M059J (cell line): ENCODE measurements at regions not wholly inside any gene's neighbourhood (a gene's known extent, or its start where the extent isn't known, plus 50 kb on each side); places are given as distances from the start of the nearest gene placed in this dataset.
A peak's percentile ranks its signal among the peaks of the same experiment; 100 is the strongest.

ENCODE experiments used
- DNase-seq: peaks from one replicate; pipeline ENCODE4 v3.0.0-alpha.2; 2012; ENCODE audit warnings: low read depth

GRCh38 chr3:94179059-94179458 is 116.2 kb downstream of the NSUN3 start:
- DNase-seq: no peak

- no peak for DNase-seq
These were observed 120.7 kb downstream of the NSUN3 start for GRCh38 chr3:94183551-94183950.

GRCh38 chr3:94184781-94185180 is 121.9 kb downstream of the NSUN3 start:
- peak; percentile 37 for DNase-seq

GRCh38 chr3:94185753-94186152 is 122.9 kb downstream of the NSUN3 start:
- DNase-seq: peak; percentile 44

- no peak for DNase-seq
These were observed 124.8 kb downstream of the NSUN3 start for GRCh38 chr3:94187697-94188096.

- no peak for DNase-seq
These were observed 132.5 kb downstream of the NSUN3 start for GRCh38 chr3:94195381-94195780.

- no peak for DNase-seq
These were observed 143.4 kb downstream of the NSUN3 start for GRCh38 chr3:94206291-94206690.

- DNase-seq: no peak
These were observed 147.4 kb downstream of the NSUN3 start for GRCh38 chr3:94210256-94210655.

GRCh38 chr3:94217406-94217805 is 154.5 kb downstream of the NSUN3 start:
- DNase-seq: no peak

GRCh38 chr3:94220426-94220825 is 157.6 kb downstream of the NSUN3 start:
- DNase-seq: no peak

- DNase-seq: no peak
These were observed 159.0 kb downstream of the NSUN3 start for GRCh38 chr3:94221829-94222228.

- peak; percentile 65 for DNase-seq
These were observed 162.4 kb downstream of the NSUN3 start for GRCh38 chr3:94225148-94225865.

- peak; percentile 88 for DNase-seq
These were observed 163.2 kb downstream of the NSUN3 start for GRCh38 chr3:94226078-94226477.

GRCh38 chr3:94232921-94233320 is 170.1 kb downstream of the NSUN3 start:
- no peak for DNase-seq

- peak; percentile 59 for DNase-seq
These were observed 171.4 kb downstream of the NSUN3 start for GRCh38 chr3:94234177-94234788.

- DNase-seq: no peak
These were observed 179.1 kb downstream of the NSUN3 start for GRCh38 chr3:94241986-94242385.

GRCh38 chr3:94246171-94246570 is 183.3 kb downstream of the NSUN3 start:
- DNase-seq: peak; percentile 3

- DNase-seq: no peak
These were observed 185.2 kb downstream of the NSUN3 start for GRCh38 chr3:94248042-94248441.

- DNase-seq: peak; percentile 53
These were observed 186.7 kb downstream of the NSUN3 start for GRCh38 chr3:94249491-94250079.

- DNase-seq: no peak
These were observed 188.7 kb downstream of the NSUN3 start for GRCh38 chr3:94251566-94251965.

GRCh38 chr3:94252316-94252715 is 189.5 kb downstream of the NSUN3 start:
- DNase-seq: no peak

GRCh38 chr3:94256888-94257813 is 194.3 kb downstream of the NSUN3 start:
- DNase-seq: no peak
